ENCODE measurements at regions not wholly inside any gene's neighbourhood (a gene's known extent, or its start where the extent isn't known, plus 50 kb on each side); places are given as distances from the start of the nearest gene placed in this dataset.

DNA sequence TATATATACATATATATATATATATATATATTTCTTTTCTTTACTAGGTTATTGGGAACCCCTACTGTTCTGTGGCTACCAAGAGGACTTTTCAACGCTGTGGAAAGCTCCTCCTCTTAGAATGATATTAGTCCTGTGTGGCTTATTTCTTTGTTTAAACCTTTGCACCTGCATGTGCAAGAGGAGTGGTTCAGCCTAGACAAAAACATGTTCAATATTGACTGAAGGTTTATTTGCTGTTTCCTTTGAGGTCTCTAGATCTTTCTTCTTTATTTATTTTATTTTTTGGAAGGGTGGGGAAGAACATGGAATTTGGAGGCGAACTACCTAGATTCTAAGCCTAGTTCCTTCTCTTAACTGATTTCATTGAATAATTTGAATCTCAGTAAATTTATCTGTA lies 118.1 kb downstream of the GNAT3 start:
- TF ChIP-seq POLR2A (IDR thresholded peaks at IDR 0.05), result no peak
- TF ChIP-seq, protein P1, sequence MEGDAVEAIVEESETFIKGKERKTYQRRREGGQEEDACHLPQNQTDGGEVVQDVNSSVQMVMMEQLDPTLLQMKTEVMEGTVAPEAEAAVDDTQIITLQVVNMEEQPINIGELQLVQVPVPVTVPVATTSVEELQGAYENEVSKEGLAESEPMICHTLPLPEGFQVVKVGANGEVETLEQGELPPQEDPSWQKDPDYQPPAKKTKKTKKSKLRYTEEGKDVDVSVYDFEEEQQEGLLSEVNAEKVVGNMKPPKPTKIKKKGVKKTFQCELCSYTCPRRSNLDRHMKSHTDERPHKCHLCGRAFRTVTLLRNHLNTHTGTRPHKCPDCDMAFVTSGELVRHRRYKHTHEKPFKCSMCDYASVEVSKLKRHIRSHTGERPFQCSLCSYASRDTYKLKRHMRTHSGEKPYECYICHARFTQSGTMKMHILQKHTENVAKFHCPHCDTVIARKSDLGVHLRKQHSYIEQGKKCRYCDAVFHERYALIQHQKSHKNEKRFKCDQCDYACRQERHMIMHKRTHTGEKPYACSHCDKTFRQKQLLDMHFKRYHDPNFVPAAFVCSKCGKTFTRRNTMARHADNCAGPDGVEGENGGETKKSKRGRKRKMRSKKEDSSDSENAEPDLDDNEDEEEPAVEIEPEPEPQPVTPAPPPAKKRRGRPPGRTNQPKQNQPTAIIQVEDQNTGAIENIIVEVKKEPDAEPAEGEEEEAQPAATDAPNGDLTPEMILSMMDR (IDR thresholded peaks at IDR 0.05), result no peak
